ENCODE measurements at regions not wholly inside any gene's neighbourhood (a gene's known extent, or its start where the extent isn't known, plus 50 kb on each side); places are given as distances from the start of the nearest gene placed in this dataset.

GRCh38 chr5:167903659-167904058 is 387.8 kb upstream of the WWC1 start:
- Mint-ChIP-seq H3K36me3 (no peaks in the 10 kb centered on the region), H3K4me1 (peaks cover 52% of the 10 kb centered on the region), H3K9me3 (no peaks in the 10 kb centered on the region), H3K27me3 (ENCODE audit: low read depth) (peaks cover 25% of the 10 kb centered on the region), H3K4me3 (no peak overlapping the region), H3K27ac (no peak overlapping the region)
- DNase-seq (ENCODE audit: low spot score) (no peak), ATAC-seq (no peak)
- CTCF ChIA-PET: no interaction called here
- POLR2A ChIA-PET: no interaction called here
- TF ChIP-seq GRHL2 (CRISPR knock-in tag; IDR thresholded peaks at IDR 0.05; ENCODE audit: insufficient replicate concordance, severe bottlenecking) (no peak), ERG (CRISPR knock-in tag; IDR thresholded peaks at IDR 0.05) (no peak), SOX15 (CRISPR knock-in tag; IDR thresholded peaks at IDR 0.05) (no peak), ZNF138 (CRISPR knock-in tag; conservative IDR thresholded peaks at IDR 0.05) (no peak), PREB (CRISPR knock-in tag; IDR thresholded peaks at IDR 0.05; ENCODE audit: borderline replicate concordance) (no peak), NR2C2 (CRISPR knock-in tag; IDR thresholded peaks at IDR 0.05) (no peak)

GRCh38 chr5:167905919-167906853 is 385.3 kb upstream of the WWC1 start:
- POLR2A ChIA-PET: no interaction called here

GRCh38 chr5:167908606-167909005 is 382.8 kb upstream of the WWC1 start:
- Mint-ChIP-seq H3K27ac (no peak overlapping the region), H3K9me3 (0 out of 2 replicates have a peak, but pooled peaks cover 7% of the 10 kb centered on the region), H3K36me3 (no peaks in the 10 kb centered on the region), H3K4me1 (peaks cover 29% of the 10 kb centered on the region), H3K27me3 (ENCODE audit: low read depth) (peaks cover 23% of the 10 kb centered on the region), H3K4me3 (no peak overlapping the region)
- ChIA-PET POLR2A (no interaction called here), CTCF (no interaction called here)
- no peak for DNase-seq (ENCODE audit: low spot score)
- no peak for ATAC-seq
- no peak for TF ChIP-seq AR (CRISPR knock-in tag; IDR thresholded peaks at IDR 0.05)
- no peak for TF ChIP-seq ZNF138 (CRISPR knock-in tag; conservative IDR thresholded peaks at IDR 0.05)
- TF ChIP-seq NFATC4 (CRISPR knock-in tag; IDR thresholded peaks at IDR 0.05): no peak

More at GRCh38 chr5:167905919-167906853, 385.3 kb upstream of the WWC1 start:
- ATAC-seq (peak; percentile 83), DNase-seq (ENCODE audit: low spot score) (peak; percentile 21)
- peaks cover 35% of the 10 kb centered on the region for H3K4me1 Mint-ChIP-seq
- no peaks in the 10 kb centered on the region for H3K9me3 Mint-ChIP-seq
- H3K36me3 Mint-ChIP-seq: no peaks in the 10 kb centered on the region
- H3K27ac Mint-ChIP-seq: peak overlapping the region; percentile 82; the same call in 1 of the 2 replicates
- peak overlapping the region; percentile 14; the same call in 1 of the 2 replicates for H3K4me3 Mint-ChIP-seq
- peaks cover 25% of the 10 kb centered on the region for H3K27me3 Mint-ChIP-seq (ENCODE audit: low read depth)
- CTCF ChIA-PET: interaction anchor here (0.8 to 1.3 kb wide), 4 partner anchors 77 to 183 kb away, joined by 3 read pairs; no protein-coding TSS in a partner anchor
- TF ChIP-seq IRF1 (CRISPR knock-in tag; IDR thresholded peaks at IDR 0.05) (no peak), ZNF423 (CRISPR knock-in tag; IDR thresholded peaks at IDR 0.05) (0 out of 2 replicates have a peak, but pooled peaks have one; percentile 16), TEAD1 (CRISPR knock-in tag; IDR thresholded peaks at IDR 0.05) (0 out of 2 replicates have a peak, but pooled peaks have one; percentile 37)
